ENCODE measurements at regions not wholly inside any gene's neighbourhood (a gene's known extent, or its start where the extent isn't known, plus 50 kb on each side); places are given as distances from the start of the nearest gene placed in this dataset.

- Histone ChIP-seq H3K27ac (no peak overlapping the region), H3K9me3 (no peaks in the 10 kb centered on the region), H3K36me3 (no peaks in the 10 kb centered on the region), H3K27me3 (no peaks in the 10 kb centered on the region), H3K4me3 (no peak overlapping the region), H3K4me1 (no peaks in the 10 kb centered on the region)
- WGBS, 5 donors = 48 to 79% (median 61%) methylated on average over 1 of the region's 1 CpG
- TF ChIP-seq POLR2AphosphoS5 (IDR thresholded peaks at IDR 0.05) (no peak), CTCF (IDR thresholded peaks at IDR 0.05) (no peak), EP300 (IDR thresholded peaks at IDR 0.05) (no peak), POLR2A (IDR thresholded peaks at IDR 0.05) (no peak)
- no peak for DNase-seq
- intact Hi-C loops (cut with DNase I; ENCODE audit: low total_unique reads) = no loop called here
Observed at GRCh38 chr5:43873791-43874190, 270.8 kb downstream of the NNT start.

- intact Hi-C loops (cut with DNase I; ENCODE audit: low total_unique reads) = no loop called here
- H3K9me3 ChIP-seq = no peaks in the 10 kb centered on the region
- H3K4me1 ChIP-seq = peaks cover 0 to 17% (median 2%) of the 10 kb centered on the region in 4 donors
- H3K4me3 ChIP-seq = no peak overlapping the region
- TF ChIP-seq EP300 (IDR thresholded peaks at IDR 0.05) (no peak), POLR2A (IDR thresholded peaks at IDR 0.05) (no peak), POLR2AphosphoS5 (IDR thresholded peaks at IDR 0.05) (no peak), CTCF (IDR thresholded peaks at IDR 0.05) (no peak)
- H3K27me3 ChIP-seq = no peaks in the 10 kb centered on the region
- no peak for DNase-seq
- no peak overlapping the region for H3K27ac ChIP-seq
- no peaks in the 10 kb centered on the region for H3K36me3 ChIP-seq
Observed at GRCh38 chr5:43859309-43859708, 256.3 kb downstream of the NNT start.

GRCh38 chr5:43855452-43855851 is 252.5 kb downstream of the NNT start:
- Histone ChIP-seq H3K27me3 (no peaks in the 10 kb centered on the region), H3K4me3 (no peak overlapping the region), H3K4me1 (peaks cover 0 to 18% (median 4%) of the 10 kb centered on the region in 4 donors), H3K9me3 (no peaks in the 10 kb centered on the region), H3K36me3 (no peaks in the 10 kb centered on the region), H3K27ac (no peak overlapping the region)
- TF ChIP-seq POLR2A (IDR thresholded peaks at IDR 0.05) (no peak), CTCF (IDR thresholded peaks at IDR 0.05) (no peak), EP300 (IDR thresholded peaks at IDR 0.05) (no peak), POLR2AphosphoS5 (IDR thresholded peaks at IDR 0.05) (no peak)
- WGBS, 5 donors = 17 to 29% (median 20%) methylated on average over 5 of the region's 5 CpGs
- DNase-seq = no peak
- intact Hi-C loops (cut with DNase I; ENCODE audit: low total_unique reads) = no loop called here

- Histone ChIP-seq H3K27me3 (no peaks in the 10 kb centered on the region), H3K27ac (no peak overlapping the region), H3K4me1 (peaks cover 0 to 18% (median 4%) of the 10 kb centered on the region in 4 donors), H3K9me3 (no peaks in the 10 kb centered on the region), H3K36me3 (no peaks in the 10 kb centered on the region), H3K4me3 (no peak overlapping the region)
- intact Hi-C loops (cut with DNase I; ENCODE audit: low total_unique reads) = no loop called here
- 40 to 51% (median 42%) methylated on average over 1 of the region's 1 CpG for WGBS, 5 donors
- no peak for TF ChIP-seq CTCF (IDR thresholded peaks at IDR 0.05)
- no peak for TF ChIP-seq POLR2A (IDR thresholded peaks at IDR 0.05)
- no peak for TF ChIP-seq POLR2AphosphoS5 (IDR thresholded peaks at IDR 0.05)
- no peak for TF ChIP-seq EP300 (IDR thresholded peaks at IDR 0.05)
- DNase-seq = no peak
Observed at GRCh38 chr5:43854697-43855292, 251.8 kb downstream of the NNT start.

Measured in stomach (tissue), 8 donors.